ENCODE measurements at regions not wholly inside any gene's neighbourhood (a gene's known extent, or its start where the extent isn't known, plus 50 kb on each side); places are given as distances from the start of the nearest gene placed in this dataset.

- no peak for TF ChIP-seq POLR2AphosphoS5 (IDR thresholded peaks at IDR 0.05; ENCODE audit: borderline replicate concordance, low read depth, low read length)
- TF ChIP-seq EZH2 (IDR thresholded peaks at IDR 0.05) = no peak
Measured at GRCh38 chr4:62484357-62484756, 1284.2 kb downstream of the ADGRL3 start.

All from SK-N-MC (cell line).